NOMO-1 (cell line): ENCODE measurements at regions not wholly inside any gene's neighbourhood (a gene's known extent, or its start where the extent isn't known, plus 50 kb on each side); places are given as distances from the start of the nearest gene placed in this dataset.
"Not testable (repeated sequence)": the region's sequence is repeated elsewhere in the genome, so short reads cannot be mapped to it uniquely, and the experiment has no call there.

Experiments
- DNase-seq, 2 experiments: peaks; one replicate each; lab custom pipeline; 2025; ENCODE audit not compliant: unreplicated experiment in 2 of 2; lab: John Stamatoyannopoulos, UW

GRCh38 chr5:97568382-97568781 is 385.3 kb upstream of the RIOK2 start:
- no peak for DNase-seq

GRCh38 chr5:97570242-97570641 is 387.2 kb upstream of the RIOK2 start:
- DNase-seq: no peak

- DNase-seq: no peak
These were observed 392.3 kb upstream of the RIOK2 start for GRCh38 chr5:97575322-97575721.

GRCh38 chr5:97576956-97577355 is 393.9 kb upstream of the RIOK2 start:
- no peak for DNase-seq

GRCh38 chr5:97579977-97580376 is 396.9 kb upstream of the RIOK2 start:
- DNase-seq: not testable (repeated sequence)

- no peak for DNase-seq
These were observed 397.7 kb upstream of the RIOK2 start for GRCh38 chr5:97580746-97581145.

- no peak for DNase-seq
These were observed 408.7 kb upstream of the RIOK2 start for GRCh38 chr5:97591781-97592180.

GRCh38 chr5:97600486-97600885 is 417.4 kb upstream of the RIOK2 start:
- DNase-seq: no peak

GRCh38 chr5:97601651-97602050 is 418.6 kb upstream of the RIOK2 start:
- DNase-seq: no peak

GRCh38 chr5:97606531-97606930 is 423.5 kb upstream of the RIOK2 start:
- no peak for DNase-seq

- DNase-seq: no peak
These were observed 425.5 kb upstream of the RIOK2 start for GRCh38 chr5:97608501-97608900.

GRCh38 chr5:97618721-97619120 is 435.7 kb upstream of the RIOK2 start:
- DNase-seq: no peak

GRCh38 chr5:97623441-97623840 is 440.4 kb upstream of the RIOK2 start:
- no peak for DNase-seq

GRCh38 chr5:97624886-97625285 is 441.8 kb upstream of the RIOK2 start:
- DNase-seq: no peak

GRCh38 chr5:97627272-97627671 is 444.2 kb upstream of the RIOK2 start:
- no peak for DNase-seq

- DNase-seq: no peak
These were observed 445.0 kb upstream of the RIOK2 start for GRCh38 chr5:97628031-97628430.

GRCh38 chr5:97628807-97629206 is 445.8 kb upstream of the RIOK2 start:
- DNase-seq: no peak

GRCh38 chr5:97629276-97629675 is 446.2 kb upstream of the RIOK2 start:
- DNase-seq: no peak

- DNase-seq: no peak
These were observed 452.5 kb upstream of the RIOK2 start for GRCh38 chr5:97635553-97635952.

GRCh38 chr5:97636766-97637165 is 453.7 kb upstream of the RIOK2 start:
- no peak for DNase-seq

GRCh38 chr5:97641081-97641480 is 458.0 kb upstream of the RIOK2 start:
- no peak for DNase-seq

- DNase-seq: no peak
These were observed 461.2 kb upstream of the RIOK2 start for GRCh38 chr5:97644206-97644605.

- DNase-seq: no peak
These were observed 461.8 kb upstream of the RIOK2 start for GRCh38 chr5:97644896-97645295.

- no peak for DNase-seq
These were observed 474.2 kb upstream of the RIOK2 start for GRCh38 chr5:97657239-97657638.
